Right kidney (tissue), 1 donor: ENCODE measurements at regions not wholly inside any gene's neighbourhood (a gene's known extent, or its start where the extent isn't known, plus 50 kb on each side); places are given as distances from the start of the nearest gene placed in this dataset.
A peak's percentile ranks its signal among the peaks of the same experiment; 100 is the strongest.
"Not testable (repeated sequence)": the region's sequence is repeated elsewhere in the genome, so short reads cannot be mapped to it uniquely, and the experiment has no call there.

ENCODE experiments used
- DNase-seq: peaks from one replicate; pipeline ENCODE4 v3.0.0-alpha.2; 2016

DNA sequence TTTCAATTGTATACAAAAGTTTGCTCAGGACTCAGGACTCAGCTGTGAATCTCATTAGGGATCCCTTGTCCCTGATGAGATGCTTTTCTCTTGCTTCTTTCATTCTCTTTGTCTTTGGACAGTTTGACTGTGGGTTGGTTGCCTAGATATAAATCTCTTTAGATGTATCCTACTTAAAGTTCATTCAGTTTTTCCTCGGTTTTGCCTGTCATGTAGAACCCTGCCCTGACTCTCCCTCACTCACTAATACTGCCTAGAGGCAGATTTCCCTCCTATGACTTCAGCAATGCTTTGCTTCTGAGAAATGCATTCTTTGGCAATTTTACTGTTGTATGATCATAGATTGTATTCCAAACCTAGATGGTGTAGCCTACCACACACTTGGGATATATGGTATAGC is 421.4 kb upstream of the TCF4 start:
- DNase-seq, result no peak

- DNase-seq, result no peak
Measured at GRCh38 chr18:56003720-56004088, 415.7 kb upstream of the TCF4 start.

GRCh38 chr18:56003009-56003719 is 415.2 kb upstream of the TCF4 start:
- no peak for DNase-seq

- no peak for DNase-seq
Measured at GRCh38 chr18:56001576-56001975, 413.6 kb upstream of the TCF4 start.

GRCh38 chr18:56000041-56000440 is 412.0 kb upstream of the TCF4 start:
- no peak for DNase-seq

DNA sequence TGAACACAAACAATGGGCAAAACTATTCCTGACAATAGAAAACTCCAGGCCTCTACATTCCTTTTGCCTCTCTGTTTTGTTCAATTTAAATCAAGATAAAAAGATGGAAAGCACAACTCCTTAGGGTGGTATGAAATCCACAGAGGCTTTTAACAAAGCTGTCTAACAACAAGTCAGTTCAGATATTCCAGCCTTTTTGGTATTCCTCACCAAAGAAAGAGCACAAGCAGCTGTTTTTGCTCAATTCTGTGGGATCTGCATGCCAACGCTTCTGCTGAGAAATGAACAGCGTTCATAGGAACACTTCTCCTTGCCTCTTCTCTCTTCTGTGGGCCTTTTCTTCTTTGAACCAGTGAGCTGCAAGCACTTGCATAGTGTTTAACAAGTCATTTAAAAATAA is 411.6 kb upstream of the TCF4 start:
- DNase-seq, result no peak

- no peak for DNase-seq
Measured at GRCh38 chr18:55998801-55999385, 410.9 kb upstream of the TCF4 start.

DNA sequence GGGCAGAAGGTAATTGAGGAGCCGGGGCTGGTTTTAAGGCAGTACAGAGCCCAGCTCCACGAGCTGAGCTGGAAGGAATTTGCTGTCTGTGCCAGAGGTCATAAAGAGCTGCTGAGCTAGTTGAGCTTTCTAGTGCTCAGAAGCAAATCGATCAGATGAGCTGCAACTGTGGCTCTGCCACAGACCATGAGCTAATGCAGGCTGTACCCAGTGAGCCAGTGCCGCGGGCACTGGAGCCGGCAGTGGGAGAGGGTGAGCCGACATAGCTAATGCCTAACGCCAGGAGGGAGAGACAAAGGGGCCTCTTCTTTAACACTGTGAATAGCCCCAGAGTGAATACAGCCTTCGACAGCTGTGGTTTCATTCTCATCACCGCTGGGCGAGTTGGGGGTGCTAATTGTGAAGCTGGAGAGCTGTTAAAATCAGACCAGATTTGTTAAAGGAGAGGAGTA is 410.1 kb upstream of the TCF4 start:
- DNase-seq, result peak; percentile 52

- DNase-seq, result no peak
Measured at GRCh38 chr18:55997151-55997561, 409.2 kb upstream of the TCF4 start.

DNA sequence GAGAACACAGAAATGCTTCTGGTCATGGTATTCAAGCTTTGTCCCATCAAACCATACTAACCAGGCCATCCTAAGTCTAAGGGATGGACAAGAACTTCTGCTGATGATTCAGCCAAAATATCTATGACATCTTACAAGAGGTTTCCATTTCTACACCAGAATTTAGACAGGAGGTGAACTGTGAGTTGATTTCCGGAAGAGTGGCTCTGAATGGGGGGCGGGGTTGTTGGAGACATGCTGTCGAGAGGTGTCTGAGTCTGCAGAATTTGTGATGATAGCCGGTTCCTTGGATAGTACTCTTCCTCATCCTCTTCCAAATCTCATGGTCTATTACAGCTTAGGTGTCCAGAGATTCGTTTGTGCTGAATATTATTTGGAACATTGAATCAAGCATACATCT is 408.7 kb upstream of the TCF4 start:
- DNase-seq, result no peak

GRCh38 chr18:55990186-55990585 is 402.2 kb upstream of the TCF4 start:
- no peak for DNase-seq

GRCh38 chr18:55988537-55988936 is 400.5 kb upstream of the TCF4 start:
- no peak for DNase-seq

GRCh38 chr18:55983433-55983832 is 395.4 kb upstream of the TCF4 start:
- no peak for DNase-seq

GRCh38 chr18:55982992-55983391 is 395.0 kb upstream of the TCF4 start:
- DNase-seq, result peak; percentile 21

- DNase-seq, result no peak
Measured at GRCh38 chr18:55981712-55982475, 393.9 kb upstream of the TCF4 start.

DNA sequence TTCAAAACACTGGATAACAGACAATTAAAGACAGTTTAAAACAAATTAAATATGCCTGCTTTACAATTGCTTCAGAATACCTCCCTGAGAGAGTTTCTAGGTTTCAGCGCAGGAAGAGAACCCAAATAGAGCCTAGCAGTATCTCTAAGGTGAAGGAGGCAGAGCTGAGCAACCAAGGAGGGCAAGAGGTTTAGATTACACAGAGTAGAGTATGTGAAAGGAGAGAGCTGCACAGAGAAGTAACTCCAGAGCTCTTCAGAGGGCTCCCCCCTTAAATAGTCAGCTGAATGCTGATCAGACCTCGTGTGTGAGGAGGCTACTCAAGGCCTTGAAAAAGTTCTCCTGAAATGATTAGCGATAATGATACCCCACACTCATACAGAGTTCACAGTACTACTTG is 386.5 kb upstream of the TCF4 start:
- no peak for DNase-seq

DNA sequence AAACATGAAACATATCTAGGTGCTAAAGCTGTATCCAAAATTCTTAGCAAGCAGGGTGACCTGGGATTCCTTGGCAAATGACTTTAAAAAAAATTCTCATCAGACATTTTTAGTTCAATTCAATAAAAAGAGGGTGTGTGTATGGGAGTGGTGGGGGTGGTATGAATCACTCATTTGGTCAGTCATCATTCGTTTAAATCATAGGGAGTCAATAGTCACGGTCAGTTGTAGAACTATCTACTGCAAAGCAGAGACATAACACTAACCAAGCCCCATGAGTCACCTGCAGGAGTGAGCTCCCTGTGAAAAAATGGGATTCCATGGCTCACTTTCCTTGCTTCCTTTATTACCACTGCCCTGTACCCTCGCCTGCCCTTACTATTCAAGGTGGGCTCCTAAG is 380.6 kb upstream of the TCF4 start:
- no peak for DNase-seq

DNA sequence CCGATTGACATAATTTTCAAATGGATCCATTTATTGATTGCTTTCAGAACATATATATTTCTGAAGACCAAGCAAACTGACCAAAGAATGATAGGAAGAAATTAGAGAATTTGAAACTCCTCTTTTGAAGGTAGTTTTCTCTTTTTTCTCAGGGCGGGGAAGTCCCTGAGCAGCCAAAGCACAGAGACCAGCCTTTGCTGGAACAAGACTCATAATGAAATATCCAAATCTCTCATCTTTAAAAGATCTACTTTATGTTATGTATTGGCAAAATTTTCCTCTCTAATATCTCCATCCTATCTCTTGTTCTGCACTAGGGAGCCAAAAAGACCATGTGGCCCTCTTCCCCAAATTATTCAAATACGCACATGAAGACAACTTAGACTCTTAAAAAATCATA is 379.0 kb upstream of the TCF4 start:
- no peak for DNase-seq

DNA sequence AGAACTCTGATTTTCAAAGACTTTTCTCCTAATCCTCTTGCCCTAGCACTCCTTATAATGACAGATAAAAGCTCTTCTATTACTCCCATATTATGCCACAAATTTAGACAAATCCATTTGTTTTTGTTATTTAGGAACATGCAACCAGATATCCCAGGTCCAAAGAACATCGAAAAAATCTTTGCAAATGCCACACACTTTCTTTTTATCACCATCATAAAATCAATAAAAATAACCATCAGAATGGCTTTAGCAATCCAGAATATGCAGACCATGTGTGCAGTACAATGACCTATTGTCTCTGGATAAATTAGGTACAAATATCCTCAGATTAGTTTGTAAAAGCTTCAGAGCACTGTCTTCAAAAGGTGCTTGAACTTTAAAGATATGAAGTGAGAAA is 376.2 kb upstream of the TCF4 start:
- no peak for DNase-seq

GRCh38 chr18:55953326-55953725 is 365.3 kb upstream of the TCF4 start:
- DNase-seq, result no peak

GRCh38 chr18:55951738-55952137 is 363.7 kb upstream of the TCF4 start:
- DNase-seq, result not testable (repeated sequence)

DNA sequence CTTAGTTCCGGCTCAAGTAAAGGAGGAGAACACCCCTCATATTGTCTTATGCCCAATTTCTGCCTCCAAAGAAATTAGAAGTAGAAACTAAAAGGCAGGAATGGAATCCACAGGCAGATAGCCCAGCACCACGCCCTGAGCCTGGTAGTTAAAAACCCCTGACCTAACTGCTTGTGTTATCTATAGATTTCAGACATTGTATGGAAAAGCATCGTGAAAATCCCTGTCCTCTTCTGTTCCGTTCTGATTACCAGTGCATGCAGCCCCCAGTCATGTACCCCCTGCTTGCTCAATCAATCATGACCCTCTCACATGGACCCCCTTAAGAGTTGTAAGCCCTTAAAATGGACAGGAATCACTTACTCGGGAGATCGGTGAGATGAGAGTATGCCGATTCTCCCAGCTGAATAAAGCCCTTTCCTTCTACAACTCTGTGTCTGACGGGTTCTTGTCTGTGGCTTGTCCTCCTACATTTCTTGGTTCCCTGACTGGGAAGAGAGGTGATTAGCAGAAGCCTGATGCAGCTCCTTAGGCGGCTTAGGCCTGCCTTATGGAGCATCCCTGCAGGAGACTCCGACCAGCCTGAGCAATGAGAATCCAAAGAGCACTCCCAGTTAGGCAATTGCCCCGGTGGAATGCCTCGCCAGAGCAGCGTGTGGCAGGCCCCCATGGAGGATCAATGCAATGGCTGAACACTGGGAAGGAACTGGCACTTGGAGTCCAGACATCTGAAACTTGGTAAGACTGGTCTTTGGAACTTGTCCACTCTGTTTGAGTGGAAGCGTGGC is 362.6 kb upstream of the TCF4 start:
- no peak for DNase-seq

GRCh38 chr18:55934821-55935220 is 346.8 kb upstream of the TCF4 start:
- no peak for DNase-seq
